Esophagus squamous epithelium (tissue), 5 donors: ENCODE measurements at regions not wholly inside any gene's neighbourhood (a gene's known extent, or its start where the extent isn't known, plus 50 kb on each side); places are given as distances from the start of the nearest gene placed in this dataset.

ENCODE experiments used
- DNase-seq: peaks from one replicate; lab custom pipeline; 2025; lab: John Stamatoyannopoulos, UW
- H3K27ac ChIP-seq, 4 donors: fragments of 200-600 bp; sonication (generic); one replicate each; pipeline ENCODE4 v1.5.1; 2016 to 2019; ENCODE audit warnings: mild to moderate bottlenecking in 1 of 4
- H3K27me3 ChIP-seq, 4 donors: fragments of 200-600 bp; sonication (generic); 1 replicate in 3 of 4; 2 replicates in 1 of 4; pipeline versions ENCODE4 v1.5.1 to v1.6.0; 2017 to 2021; ENCODE audit warnings: antibody characterized with exemption in 1 of 4
- H3K36me3 ChIP-seq, 3 donors: fragments of 200-600 bp; sonication (generic); one replicate each; pipeline ENCODE4 v1.5.1; 2016 to 2019
- H3K4me1 ChIP-seq, 3 donors: fragments of 200-600 bp; sonication (generic); one replicate each; pipeline ENCODE4 v1.5.1; 2017 to 2019
- H3K4me3 ChIP-seq, 4 donors: fragments of 200-600 bp; sonication (generic); 1 replicate in 3 of 4; 2 replicates in 1 of 4; pipeline ENCODE4 v1.5.1; 2016 to 2019; ENCODE audit warnings: mild to moderate bottlenecking in 2 of 4, moderate library complexity in 1 of 4
- H3K9me3 ChIP-seq, 3 donors: fragments of 200-600 bp; sonication (generic); one replicate each; pipeline ENCODE4 v1.5.1; 2016 to 2019
- CTCF ChIP-seq, 6 experiments: fragments of 450-650 bp in 4 of 6; fragments of 200-600 bp in 2 of 6; sonication (generic) in 2 of 6; IDR thresholded peaks; one replicate each; pipeline ENCODE4 v1.5.1; 2016 to 2019; ENCODE audit warnings: antibody characterized with exemption in 6 of 6, mild to moderate bottlenecking in 4 of 6, moderate library complexity in 4 of 6
- POLR2A ChIP-seq, 4 donors: fragments of 450-650 bp; IDR thresholded peaks; one replicate each; pipeline ENCODE4 v1.6.1; 2017; ENCODE audit warnings: antibody characterized with exemption in 4 of 4, mild to moderate bottlenecking in 4 of 4, moderate library complexity in 3 of 4
- WGBS, 2 donors: methylation state at CpG; one replicate each; pipeline ENCODE4 v1.1.5; 2018; 5-methylcytosine and 5-hydroxymethylcytosine counted together
- intact Hi-C: fragments of 100-400 bp; cut with DNase I; formaldehyde crosslinking; loops from one replicate; pipeline ENCODE4 v1.15.0; 2022
- donor health status: DM: yes; HTN: yes; CAD: no.

GRCh38 chr14:45362505-45362904 lies 109.5 kb upstream of the MIS18BP1 start:
- intact Hi-C loops = no loop called here
- DNase-seq = no peak
- Histone ChIP-seq H3K4me1 (no peaks in the 10 kb centered on the region), H3K27me3 (no peaks in the 10 kb centered on the region), H3K4me3 (no peak overlapping the region), H3K27ac (no peak overlapping the region), H3K9me3 (no peaks in the 10 kb centered on the region), H3K36me3 (no peaks in the 10 kb centered on the region)
- 26 to 34% methylated on average over 1 of the region's 1 CpG for WGBS, 2 donors
- TF ChIP-seq CTCF (IDR thresholded peaks at IDR 0.05) (no peak), POLR2A (IDR thresholded peaks at IDR 0.05) (no peak)

DNA sequence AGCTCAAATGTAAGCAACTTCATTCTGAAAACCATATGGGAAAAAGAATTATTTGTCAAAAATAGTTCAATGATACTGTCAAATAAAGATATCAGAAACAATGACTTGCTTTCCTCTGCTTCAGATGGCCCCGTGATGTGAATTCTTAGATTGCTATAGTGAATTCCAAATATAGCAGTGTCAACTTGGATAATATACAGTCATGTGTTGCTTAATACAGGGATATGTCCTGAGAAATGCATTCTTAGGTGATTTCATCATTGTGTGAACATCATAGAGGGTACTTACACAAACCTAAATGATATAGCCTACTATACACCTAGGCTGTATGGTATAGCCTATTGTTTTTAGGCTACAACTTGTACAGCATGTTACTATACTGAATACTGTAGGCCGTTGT lies 108.7 kb upstream of the MIS18BP1 start:
- H3K27ac ChIP-seq = no peak overlapping the region
- intact Hi-C loops = no loop called here
- DNase-seq = no peak
- no peaks in the 10 kb centered on the region for H3K36me3 ChIP-seq
- no peak for TF ChIP-seq POLR2A (IDR thresholded peaks at IDR 0.05)
- TF ChIP-seq CTCF (IDR thresholded peaks at IDR 0.05) = no peak
- no peaks in the 10 kb centered on the region for H3K4me1 ChIP-seq
- no peak overlapping the region for H3K4me3 ChIP-seq
- 72 to 84% methylated on average over 2 of the region's 2 CpGs for WGBS, 2 donors
- H3K27me3 ChIP-seq = no peaks in the 10 kb centered on the region
- H3K9me3 ChIP-seq = no peaks in the 10 kb centered on the region

DNA sequence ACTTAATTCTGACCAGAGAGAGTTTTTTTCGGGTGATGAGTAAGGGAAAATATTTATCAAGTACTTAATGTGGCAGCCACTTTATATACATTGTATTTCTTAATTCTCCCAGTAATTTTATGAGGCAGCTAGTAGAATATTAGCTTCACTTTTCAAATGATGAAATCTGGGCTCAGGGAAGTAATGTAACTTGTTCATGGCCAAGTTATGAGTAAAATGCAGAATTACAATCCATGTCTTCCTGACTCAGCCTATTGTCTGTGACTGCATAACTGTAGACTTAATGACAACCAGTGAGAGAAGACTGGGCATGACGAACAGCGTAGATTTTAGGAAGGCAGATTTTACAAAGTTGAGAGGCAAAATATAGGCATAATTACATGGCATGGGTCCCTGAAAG lies 106.7 kb upstream of the MIS18BP1 start:
- intact Hi-C loops = no loop called here
- TF ChIP-seq POLR2A (IDR thresholded peaks at IDR 0.05) = no peak
- TF ChIP-seq CTCF (IDR thresholded peaks at IDR 0.05) = no peak

DNA sequence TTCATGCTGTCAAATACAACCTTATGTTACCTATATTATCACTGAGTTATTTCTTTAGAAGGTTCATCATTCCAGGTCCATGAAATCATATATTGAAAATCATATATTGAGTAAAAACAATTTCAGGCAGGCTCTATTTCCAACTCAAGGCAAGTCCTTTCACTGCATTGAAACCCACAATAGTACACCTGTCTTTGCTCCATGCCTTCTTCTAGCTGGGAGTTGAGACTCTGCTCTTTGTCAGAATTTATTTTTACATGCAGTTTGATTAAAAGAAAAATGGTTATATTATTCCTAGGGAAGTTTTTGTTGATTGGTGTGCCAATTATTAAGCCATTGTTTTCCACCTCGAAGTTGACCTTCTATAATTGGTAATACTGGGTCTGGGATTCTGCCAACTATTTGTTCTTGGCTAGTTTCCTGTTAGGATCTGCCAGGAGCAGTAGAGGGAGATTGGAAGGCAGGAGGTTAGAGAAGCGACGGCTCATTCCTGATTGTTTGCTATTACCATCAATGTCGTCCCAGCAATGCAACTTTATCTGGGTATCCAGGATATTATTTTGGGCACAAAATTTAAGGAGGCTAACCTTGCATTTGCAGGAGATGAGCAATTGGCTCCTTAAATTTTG lies 79.5 kb upstream of the MIS18BP1 start:
- H3K36me3 ChIP-seq = no peaks in the 10 kb centered on the region
- WGBS, 2 donors = 46 to 48% methylated on average over 4 of the region's 4 CpGs
- intact Hi-C loops = no loop called here
- no peaks in the 10 kb centered on the region for H3K4me1 ChIP-seq
- no peak for DNase-seq
- no peak overlapping the region for H3K27ac ChIP-seq
- no peaks in the 10 kb centered on the region for H3K27me3 ChIP-seq
- TF ChIP-seq CTCF (IDR thresholded peaks at IDR 0.05) (no peak), POLR2A (IDR thresholded peaks at IDR 0.05) (no peak)
- peaks cover 0 to 22% (median 0%) of the 10 kb centered on the region in 3 donors for H3K9me3 ChIP-seq
- no peak overlapping the region for H3K4me3 ChIP-seq

More for the DNA sequence above, 106.7 kb upstream of the MIS18BP1 start:
- no peak overlapping the region for H3K4me3 ChIP-seq
- 59 to 87% methylated on average over 3 of the region's 3 CpGs for WGBS, 2 donors
- no peaks in the 10 kb centered on the region for H3K27me3 ChIP-seq
- no peaks in the 10 kb centered on the region for H3K9me3 ChIP-seq
- no peaks in the 10 kb centered on the region for H3K4me1 ChIP-seq
- no peak overlapping the region for H3K27ac ChIP-seq
- no peaks in the 10 kb centered on the region for H3K36me3 ChIP-seq
- DNase-seq = no peak

DNA sequence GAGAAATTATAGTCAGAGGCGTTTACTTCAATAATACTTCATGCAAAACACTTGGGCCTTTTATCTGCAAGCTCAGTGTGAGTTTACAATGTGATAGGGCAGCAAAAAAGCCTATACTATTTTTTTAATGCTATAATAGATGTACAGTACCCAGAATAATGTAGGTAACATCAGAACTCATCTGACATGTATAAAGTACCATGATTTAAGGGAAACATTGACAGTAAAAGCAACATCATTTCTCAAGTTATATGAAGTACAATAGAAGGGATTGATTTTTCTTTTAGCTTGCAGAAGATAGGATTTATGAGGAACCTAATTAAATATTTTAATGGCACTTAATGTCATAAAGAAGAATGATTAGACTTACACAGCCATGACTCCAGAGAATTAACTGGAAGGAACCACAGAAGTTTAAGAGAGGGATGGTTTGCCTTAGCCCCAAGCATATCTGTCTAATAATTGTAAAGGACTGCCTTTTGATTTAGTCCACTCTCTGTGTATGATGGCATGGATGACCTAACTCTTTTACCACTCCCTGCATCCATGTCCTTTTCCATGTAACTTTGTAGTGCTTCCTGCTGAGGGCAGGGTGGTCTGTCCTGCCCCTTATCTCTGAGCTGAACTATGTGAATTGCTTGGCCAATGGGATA lies 55.9 kb upstream of the MIS18BP1 start:
- no peaks in the 10 kb centered on the region for H3K27me3 ChIP-seq
- DNase-seq = no peak
- H3K36me3 ChIP-seq = no peaks in the 10 kb centered on the region
- no peaks in the 10 kb centered on the region for H3K9me3 ChIP-seq
- H3K4me3 ChIP-seq = no peak overlapping the region
- no peak overlapping the region for H3K27ac ChIP-seq
- 67 to 72% methylated on average over 1 of the region's 1 CpG for WGBS, 2 donors
- H3K4me1 ChIP-seq = no peaks in the 10 kb centered on the region
- TF ChIP-seq CTCF (IDR thresholded peaks at IDR 0.05) (no peak), POLR2A (IDR thresholded peaks at IDR 0.05) (no peak)
- intact Hi-C loops = no loop called here
